PFSK-1 (cell line): ENCODE measurements at regions not wholly inside any gene's neighbourhood (a gene's known extent, or its start where the extent isn't known, plus 50 kb on each side); places are given as distances from the start of the nearest gene placed in this dataset.

ENCODE experiments used
- FOXP2 ChIP-seq: optimal IDR thresholded peaks from 2 replicates; pipeline ENCODE3; 2011; ENCODE audit warnings: borderline replicate concordance, control low read depth, inconsistent platforms; ENCODE audit not compliant: insufficient read depth; ENCODE audit errors: extremely low read length, extremely low read depth
- POLR2AphosphoS5 ChIP-seq: IDR thresholded peaks from 2 replicates; pipeline ENCODE4 v1.6.1; 2012; ENCODE audit warnings: low read depth, mild to moderate bottlenecking, control low read depth, low read length, moderate library complexity
- SIN3A ChIP-seq: IDR thresholded peaks from 2 replicates; pipeline ENCODE4 v1.6.1; 2012; ENCODE audit warnings: mild to moderate bottlenecking, low read length, moderate library complexity, borderline replicate concordance; ENCODE audit not compliant: insufficient read depth
- TAF1 ChIP-seq: IDR thresholded peaks from 2 replicates; pipeline ENCODE4 v1.6.1; 2012; ENCODE audit warnings: low read length, control low read depth, borderline replicate concordance; ENCODE audit not compliant: insufficient read depth
- TF ChIP-seq, protein P1 (sequence below), 2 experiments: IDR thresholded peaks; 2 replicates each; pipeline versions ENCODE4 v1.6.1 to v1.8.0; 2011 to 2012; ENCODE audit warnings: low read depth in 2 of 2, low read length in 2 of 2, control low read depth in 1 of 2, inconsistent platforms in 1 of 2, mild to moderate bottlenecking in 1 of 2, moderate library complexity in 1 of 2; ENCODE audit not compliant: insufficient read depth in 1 of 2

DNA sequence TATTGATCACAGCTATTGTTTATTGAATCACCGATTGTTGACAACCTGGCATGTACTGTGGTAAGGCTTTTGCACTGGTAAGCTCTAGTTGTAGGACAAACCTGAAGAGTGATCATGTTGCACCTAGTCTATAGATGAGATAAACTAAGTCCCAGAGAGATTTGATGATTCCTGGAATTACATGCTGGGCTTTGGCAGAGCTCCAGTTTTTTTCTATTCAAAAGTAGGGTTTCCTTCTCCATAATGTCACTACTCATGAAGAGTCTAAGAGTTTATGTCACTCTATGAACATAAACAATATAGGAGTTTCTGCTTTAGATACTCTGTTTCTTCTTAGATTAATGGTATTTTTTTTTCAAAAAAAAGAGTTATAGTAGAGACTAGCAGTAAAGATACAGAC lies 72.0 kb downstream of the BMP4 start:
- no peak for TF ChIP-seq POLR2AphosphoS5
- TF ChIP-seq FOXP2, result no peak
- TF ChIP-seq, protein P1, sequence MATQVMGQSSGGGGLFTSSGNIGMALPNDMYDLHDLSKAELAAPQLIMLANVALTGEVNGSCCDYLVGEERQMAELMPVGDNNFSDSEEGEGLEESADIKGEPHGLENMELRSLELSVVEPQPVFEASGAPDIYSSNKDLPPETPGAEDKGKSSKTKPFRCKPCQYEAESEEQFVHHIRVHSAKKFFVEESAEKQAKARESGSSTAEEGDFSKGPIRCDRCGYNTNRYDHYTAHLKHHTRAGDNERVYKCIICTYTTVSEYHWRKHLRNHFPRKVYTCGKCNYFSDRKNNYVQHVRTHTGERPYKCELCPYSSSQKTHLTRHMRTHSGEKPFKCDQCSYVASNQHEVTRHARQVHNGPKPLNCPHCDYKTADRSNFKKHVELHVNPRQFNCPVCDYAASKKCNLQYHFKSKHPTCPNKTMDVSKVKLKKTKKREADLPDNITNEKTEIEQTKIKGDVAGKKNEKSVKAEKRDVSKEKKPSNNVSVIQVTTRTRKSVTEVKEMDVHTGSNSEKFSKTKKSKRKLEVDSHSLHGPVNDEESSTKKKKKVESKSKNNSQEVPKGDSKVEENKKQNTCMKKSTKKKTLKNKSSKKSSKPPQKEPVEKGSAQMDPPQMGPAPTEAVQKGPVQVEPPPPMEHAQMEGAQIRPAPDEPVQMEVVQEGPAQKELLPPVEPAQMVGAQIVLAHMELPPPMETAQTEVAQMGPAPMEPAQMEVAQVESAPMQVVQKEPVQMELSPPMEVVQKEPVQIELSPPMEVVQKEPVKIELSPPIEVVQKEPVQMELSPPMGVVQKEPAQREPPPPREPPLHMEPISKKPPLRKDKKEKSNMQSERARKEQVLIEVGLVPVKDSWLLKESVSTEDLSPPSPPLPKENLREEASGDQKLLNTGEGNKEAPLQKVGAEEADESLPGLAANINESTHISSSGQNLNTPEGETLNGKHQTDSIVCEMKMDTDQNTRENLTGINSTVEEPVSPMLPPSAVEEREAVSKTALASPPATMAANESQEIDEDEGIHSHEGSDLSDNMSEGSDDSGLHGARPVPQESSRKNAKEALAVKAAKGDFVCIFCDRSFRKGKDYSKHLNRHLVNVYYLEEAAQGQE (IDR thresholded peaks at IDR 0.05; ENCODE audit: insufficient read depth in 1 of 2, low read depth in 2 of 2, low read length in 2 of 2), result no peak
- no peak for TF ChIP-seq SIN3A
- no peak for TF ChIP-seq TAF1

DNA sequence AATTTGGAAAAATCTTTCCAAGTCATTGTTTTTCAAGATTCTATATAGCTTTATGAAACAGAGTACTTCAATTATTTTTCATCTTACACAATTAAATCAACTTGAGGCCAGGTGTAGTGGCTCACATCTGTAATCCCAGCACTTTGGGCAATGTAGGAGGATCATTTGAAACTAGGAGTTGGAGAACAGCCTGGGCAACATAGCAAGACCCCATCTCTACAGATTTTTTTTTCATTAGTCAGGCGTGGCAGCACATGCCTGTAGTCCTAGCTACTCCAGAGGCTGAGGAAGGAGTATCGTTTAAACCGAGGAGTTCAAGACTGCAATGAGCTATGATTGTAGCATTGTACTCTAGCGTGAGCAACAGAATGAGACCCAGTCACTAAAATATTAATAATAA lies 72.9 kb downstream of the BMP4 start:
- TF ChIP-seq SIN3A (no peak), POLR2AphosphoS5 (no peak), TAF1 (no peak), FOXP2 (no peak)

DNA sequence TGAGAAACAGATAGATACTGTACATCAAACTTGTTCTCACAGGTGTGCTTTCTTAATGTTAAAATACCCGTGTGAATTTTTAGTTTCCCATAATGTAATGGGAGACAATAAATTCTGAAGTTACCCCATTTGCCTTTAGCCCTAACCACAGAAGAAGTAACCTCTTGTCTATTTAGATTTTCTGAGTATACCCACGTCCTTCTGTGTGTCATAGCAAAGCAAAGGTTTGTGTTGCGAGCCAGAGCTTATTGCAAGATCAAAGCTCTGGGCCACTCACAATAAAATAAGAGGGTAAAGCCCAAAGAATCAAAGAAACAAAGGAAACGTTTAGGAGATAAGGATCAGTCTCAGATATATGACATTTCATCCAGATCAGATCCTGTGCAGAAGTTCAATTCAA lies 73.9 kb downstream of the BMP4 start:
- TF ChIP-seq SIN3A (no peak), POLR2AphosphoS5 (no peak), TAF1 (no peak)
- TF ChIP-seq, protein P1 (IDR thresholded peaks at IDR 0.05; ENCODE audit: insufficient read depth in 1 of 2, low read depth in 2 of 2, low read length in 2 of 2), result no peak

DNA sequence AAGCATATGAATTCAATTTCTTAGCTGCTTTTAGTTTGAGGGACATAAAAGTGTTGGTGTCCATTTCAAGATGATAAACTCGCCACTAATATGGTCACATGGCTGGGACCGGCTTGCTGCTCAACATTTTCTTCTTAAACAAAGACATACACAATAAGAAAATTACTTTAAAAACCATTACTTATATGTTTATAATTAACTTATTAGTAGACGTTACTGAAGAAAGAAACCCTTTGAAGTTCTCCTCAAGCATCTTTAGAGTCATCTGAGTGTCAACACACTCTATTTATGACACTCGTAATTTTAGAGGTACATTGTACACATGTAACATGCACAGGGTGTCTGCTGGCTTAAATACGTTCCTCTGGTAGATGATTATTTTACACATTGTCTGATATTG lies 74.7 kb downstream of the BMP4 start:
- TF ChIP-seq POLR2AphosphoS5 (no peak), TAF1 (no peak), SIN3A (no peak), FOXP2 (no peak)
- TF ChIP-seq, protein P1 (IDR thresholded peaks at IDR 0.05; ENCODE audit: insufficient read depth in 1 of 2, low read depth in 2 of 2, low read length in 2 of 2), result no peak

DNA sequence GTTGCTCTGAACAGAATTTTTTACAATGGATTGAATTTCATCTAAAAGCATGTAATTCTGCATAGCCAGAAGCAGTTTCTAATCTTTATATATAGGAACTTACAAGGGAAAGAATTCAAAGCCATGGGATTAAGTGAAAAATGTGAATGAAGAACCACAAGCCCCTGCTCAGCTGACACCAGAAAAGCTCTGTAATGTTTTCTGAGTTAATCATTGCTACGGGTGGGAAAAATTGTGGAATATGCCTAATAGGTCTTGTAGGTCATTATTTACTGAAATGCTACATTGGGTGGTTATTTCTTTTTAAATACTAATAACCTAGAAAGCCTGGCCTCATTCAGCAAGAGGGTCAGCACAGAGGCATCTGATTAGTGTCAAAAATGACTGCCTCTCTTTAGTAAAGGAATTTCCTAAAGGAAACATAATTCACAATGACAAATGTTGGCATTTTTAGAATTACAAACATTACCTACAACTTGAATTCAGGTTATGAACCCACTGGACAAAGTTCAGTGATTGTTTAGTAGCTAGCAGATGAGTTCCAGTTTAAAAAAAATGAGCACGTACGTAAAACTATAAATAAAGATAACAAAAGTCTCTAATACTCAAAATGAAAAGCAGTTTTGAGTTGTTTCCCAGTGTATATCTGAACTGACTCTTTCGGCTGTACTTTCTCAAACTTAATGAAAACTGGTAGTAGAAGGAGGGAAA lies 75.3 kb downstream of the BMP4 start:
- TF ChIP-seq FOXP2 (no peak), SIN3A (no peak), TAF1 (no peak), POLR2AphosphoS5 (no peak)
- TF ChIP-seq, protein P1 (IDR thresholded peaks at IDR 0.05; ENCODE audit: insufficient read depth in 1 of 2, low read depth in 2 of 2, low read length in 2 of 2), result no peak
